SU-DHL-6 (cell line): ENCODE measurements at regions not wholly inside any gene's neighbourhood (a gene's known extent, or its start where the extent isn't known, plus 50 kb on each side); places are given as distances from the start of the nearest gene placed in this dataset.

ENCODE experiments used
- EZH2phosphoT487 ChIP-seq: fragments of 200-600 bp; sonication (generic), shearing (Covaris generic); conservative IDR thresholded peaks from 2 replicates; pipeline ENCODE4 v1.6.1; 2018; ENCODE audit warnings: mild to moderate bottlenecking, antibody characterized with exemption, low read length, moderate library complexity, mixed read lengths
- TF ChIP-seq, protein P1 (sequence below): fragments of 200-600 bp; sonication (generic); IDR thresholded peaks from one replicate; pipeline ENCODE4 v1.5.1; 2017; ENCODE audit warnings: antibody characterized with exemption, mild to moderate bottlenecking, low read length, moderate library complexity; ENCODE audit not compliant: insufficient read depth, poor library complexity, severe bottlenecking

- TF ChIP-seq, protein P1, sequence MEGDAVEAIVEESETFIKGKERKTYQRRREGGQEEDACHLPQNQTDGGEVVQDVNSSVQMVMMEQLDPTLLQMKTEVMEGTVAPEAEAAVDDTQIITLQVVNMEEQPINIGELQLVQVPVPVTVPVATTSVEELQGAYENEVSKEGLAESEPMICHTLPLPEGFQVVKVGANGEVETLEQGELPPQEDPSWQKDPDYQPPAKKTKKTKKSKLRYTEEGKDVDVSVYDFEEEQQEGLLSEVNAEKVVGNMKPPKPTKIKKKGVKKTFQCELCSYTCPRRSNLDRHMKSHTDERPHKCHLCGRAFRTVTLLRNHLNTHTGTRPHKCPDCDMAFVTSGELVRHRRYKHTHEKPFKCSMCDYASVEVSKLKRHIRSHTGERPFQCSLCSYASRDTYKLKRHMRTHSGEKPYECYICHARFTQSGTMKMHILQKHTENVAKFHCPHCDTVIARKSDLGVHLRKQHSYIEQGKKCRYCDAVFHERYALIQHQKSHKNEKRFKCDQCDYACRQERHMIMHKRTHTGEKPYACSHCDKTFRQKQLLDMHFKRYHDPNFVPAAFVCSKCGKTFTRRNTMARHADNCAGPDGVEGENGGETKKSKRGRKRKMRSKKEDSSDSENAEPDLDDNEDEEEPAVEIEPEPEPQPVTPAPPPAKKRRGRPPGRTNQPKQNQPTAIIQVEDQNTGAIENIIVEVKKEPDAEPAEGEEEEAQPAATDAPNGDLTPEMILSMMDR = no peak
- no peak for TF ChIP-seq EZH2phosphoT487
Observed at GRCh38 chr4:35189988-35190613, 1054.2 kb downstream of the ARAP2 start.
